ENCODE measurements at regions not wholly inside any gene's neighbourhood (a gene's known extent, or its start where the extent isn't known, plus 50 kb on each side); places are given as distances from the start of the nearest gene placed in this dataset.

- H3K36me3 Mint-ChIP-seq (ENCODE audit: low read depth): no peaks in the 10 kb centered on the region
- intact Hi-C loops (cut with micrococcal nuclease): no loop called here
- no peak overlapping the region for H3K27ac Mint-ChIP-seq
- peaks cover 32% of the 10 kb centered on the region for H3K27me3 Mint-ChIP-seq (ENCODE audit: low read depth)
- no peak for DNase-seq (ENCODE audit: low spot score)
- H3K4me1 Mint-ChIP-seq (ENCODE audit: low read depth): peaks cover 3% of the 10 kb centered on the region
- H3K9me3 Mint-ChIP-seq: no peaks in the 10 kb centered on the region
- H3K4me3 Mint-ChIP-seq (ENCODE audit: low read depth): no peak overlapping the region
These were observed 73.9 kb upstream of the TNFSF4 start for GRCh38 chr1:173280899-173281660.

- Mint-ChIP-seq H3K36me3 (ENCODE audit: low read depth) (no peaks in the 10 kb centered on the region), H3K4me1 (ENCODE audit: low read depth) (no peaks in the 10 kb centered on the region), H3K9me3 (no peaks in the 10 kb centered on the region), H3K4me3 (ENCODE audit: low read depth) (no peak overlapping the region), H3K27me3 (ENCODE audit: low read depth) (peaks cover 23% of the 10 kb centered on the region), H3K27ac (no peak overlapping the region)
- intact Hi-C loops (cut with micrococcal nuclease): no loop called here
- no peak for DNase-seq (ENCODE audit: low spot score)
These were observed 77.9 kb upstream of the TNFSF4 start for GRCh38 chr1:173285048-173285447.

GRCh38 chr1:173287785-173288184 is 80.7 kb upstream of the TNFSF4 start:
- DNase-seq (ENCODE audit: low spot score): no peak
- Mint-ChIP-seq H3K27ac (no peak overlapping the region), H3K9me3 (peaks cover 5% of the 10 kb centered on the region), H3K27me3 (ENCODE audit: low read depth) (peaks cover 39% of the 10 kb centered on the region), H3K4me3 (ENCODE audit: low read depth) (no peak overlapping the region), H3K4me1 (ENCODE audit: low read depth) (peaks cover 6% of the 10 kb centered on the region), H3K36me3 (ENCODE audit: low read depth) (no peaks in the 10 kb centered on the region)
- intact Hi-C loops (cut with micrococcal nuclease): no loop called here

GRCh38 chr1:173293756-173294155 is 86.6 kb upstream of the TNFSF4 start:
- H3K27me3 Mint-ChIP-seq (ENCODE audit: low read depth): peaks cover 45% of the 10 kb centered on the region
- peaks cover 5% of the 10 kb centered on the region for H3K9me3 Mint-ChIP-seq

GRCh38 chr1:173294843-173295242 is 87.7 kb upstream of the TNFSF4 start:
- no peak for DNase-seq (ENCODE audit: low spot score)
- peaks cover 47% of the 10 kb centered on the region for H3K27me3 Mint-ChIP-seq (ENCODE audit: low read depth)
- no peak overlapping the region for H3K4me3 Mint-ChIP-seq (ENCODE audit: low read depth)
- intact Hi-C loops (cut with micrococcal nuclease): loop anchor here (5.0 to 10.0 kb wide), 2 partner anchors 413 to 860 kb away; partner anchors contain the start of gene RABGAP1L
- peaks cover 29% of the 10 kb centered on the region for H3K4me1 Mint-ChIP-seq (ENCODE audit: low read depth)
- no peaks in the 10 kb centered on the region for H3K36me3 Mint-ChIP-seq (ENCODE audit: low read depth)
- H3K9me3 Mint-ChIP-seq: peaks cover 5% of the 10 kb centered on the region
- H3K27ac Mint-ChIP-seq: no peak overlapping the region

More at GRCh38 chr1:173293756-173294155, 86.6 kb upstream of the TNFSF4 start:
- H3K4me3 Mint-ChIP-seq (ENCODE audit: low read depth): no peak overlapping the region
- H3K27ac Mint-ChIP-seq: no peak overlapping the region
- peaks cover 28% of the 10 kb centered on the region for H3K4me1 Mint-ChIP-seq (ENCODE audit: low read depth)
- H3K36me3 Mint-ChIP-seq (ENCODE audit: low read depth): no peaks in the 10 kb centered on the region
- DNase-seq (ENCODE audit: low spot score): no peak
- intact Hi-C loops (cut with micrococcal nuclease): loop anchor here (10.0 kb wide), 1 partner anchor 861 kb away; the partner anchor contains the start of gene RABGAP1L

- Mint-ChIP-seq H3K4me1 (ENCODE audit: low read depth) (peaks cover 29% of the 10 kb centered on the region), H3K4me3 (ENCODE audit: low read depth) (no peak overlapping the region), H3K9me3 (peaks cover 5% of the 10 kb centered on the region), H3K27ac (no peak overlapping the region), H3K36me3 (ENCODE audit: low read depth) (no peaks in the 10 kb centered on the region), H3K27me3 (ENCODE audit: low read depth) (peaks cover 43% of the 10 kb centered on the region)
- intact Hi-C loops (cut with micrococcal nuclease): loop anchor here (5.0 to 10.0 kb wide), 2 partner anchors 413 to 859 kb away; partner anchors contain the start of gene RABGAP1L
- DNase-seq (ENCODE audit: low spot score): no peak
These were observed 88.3 kb upstream of the TNFSF4 start for GRCh38 chr1:173295391-173295790.

GRCh38 chr1:173295995-173296394 is 88.9 kb upstream of the TNFSF4 start:
- no peak overlapping the region for H3K27ac Mint-ChIP-seq
- H3K4me1 Mint-ChIP-seq (ENCODE audit: low read depth): peaks cover 29% of the 10 kb centered on the region
- no peaks in the 10 kb centered on the region for H3K36me3 Mint-ChIP-seq (ENCODE audit: low read depth)
- H3K9me3 Mint-ChIP-seq: peaks cover 5% of the 10 kb centered on the region
- intact Hi-C loops (cut with micrococcal nuclease): loop anchor here (5.0 to 10.0 kb wide), 2 partner anchors 414 to 859 kb away; partner anchors contain the start of gene RABGAP1L
- peaks cover 41% of the 10 kb centered on the region for H3K27me3 Mint-ChIP-seq (ENCODE audit: low read depth)
- no peak for DNase-seq (ENCODE audit: low spot score)
- H3K4me3 Mint-ChIP-seq (ENCODE audit: low read depth): no peak overlapping the region

- H3K4me3 Mint-ChIP-seq (ENCODE audit: low read depth): no peak overlapping the region
These were observed 90.8 kb upstream of the TNFSF4 start for GRCh38 chr1:173297798-173298391.

GRCh38 chr1:173300061-173301044 is 93.2 kb upstream of the TNFSF4 start:
- no peak for DNase-seq (ENCODE audit: low spot score)
- Mint-ChIP-seq H3K9me3 (no peaks in the 10 kb centered on the region), H3K4me1 (ENCODE audit: low read depth) (peaks cover 27% of the 10 kb centered on the region), H3K4me3 (ENCODE audit: low read depth) (no peak overlapping the region), H3K27me3 (ENCODE audit: low read depth) (peaks cover 23% of the 10 kb centered on the region), H3K36me3 (ENCODE audit: low read depth) (no peaks in the 10 kb centered on the region), H3K27ac (no peak overlapping the region)
- intact Hi-C loops (cut with micrococcal nuclease): no loop called here

More at GRCh38 chr1:173297798-173298391, 90.8 kb upstream of the TNFSF4 start:
- no peak for DNase-seq (ENCODE audit: low spot score)
- H3K27ac Mint-ChIP-seq: peak overlapping the region; percentile 2
- H3K27me3 Mint-ChIP-seq (ENCODE audit: low read depth): peaks cover 37% of the 10 kb centered on the region
- H3K9me3 Mint-ChIP-seq: no peaks in the 10 kb centered on the region
- H3K36me3 Mint-ChIP-seq (ENCODE audit: low read depth): no peaks in the 10 kb centered on the region
- intact Hi-C loops (cut with micrococcal nuclease): loop anchor here (1.0 to 10.0 kb wide), 7 partner anchors 33 to 857 kb away; partner anchors contain the start of gene RABGAP1L
- H3K4me1 Mint-ChIP-seq (ENCODE audit: low read depth): peaks cover 28% of the 10 kb centered on the region

GRCh38 chr1:173301507-173301906 is 94.4 kb upstream of the TNFSF4 start:
- Mint-ChIP-seq H3K27me3 (ENCODE audit: low read depth) (peaks cover 18% of the 10 kb centered on the region), H3K36me3 (ENCODE audit: low read depth) (no peaks in the 10 kb centered on the region), H3K9me3 (no peaks in the 10 kb centered on the region), H3K27ac (no peak overlapping the region), H3K4me3 (ENCODE audit: low read depth) (no peak overlapping the region), H3K4me1 (ENCODE audit: low read depth) (peaks cover 26% of the 10 kb centered on the region)
- no peak for DNase-seq (ENCODE audit: low spot score)
- intact Hi-C loops (cut with micrococcal nuclease): no loop called here

- Mint-ChIP-seq H3K27me3 (ENCODE audit: low read depth) (peaks cover 18% of the 10 kb centered on the region), H3K36me3 (ENCODE audit: low read depth) (no peaks in the 10 kb centered on the region), H3K9me3 (no peaks in the 10 kb centered on the region), H3K4me1 (ENCODE audit: low read depth) (peaks cover 19% of the 10 kb centered on the region), H3K4me3 (ENCODE audit: low read depth) (no peak overlapping the region), H3K27ac (no peak overlapping the region)
- intact Hi-C loops (cut with micrococcal nuclease): no loop called here
- no peak for DNase-seq (ENCODE audit: low spot score)
These were observed 95.2 kb upstream of the TNFSF4 start for GRCh38 chr1:173302366-173302765.

All from activated T-helper 2 cell treated with anti-CD3 and anti-CD28 coated beads, Interferon-gamma antibody, Interleukin-2, Interleukin-4, amounts not matched to agents 10 μg/mL and 5 μg/mL and 100 μg/mL, durations not matched to agents 14 hours and 24 hours and 36 hours (primary cell).